ENCODE measurements at regions not wholly inside any gene's neighbourhood (a gene's known extent, or its start where the extent isn't known, plus 50 kb on each side); places are given as distances from the start of the nearest gene placed in this dataset.

GRCh38 chr2:217098435-217098834 lies 238.6 kb upstream of the TNP1 start:
- in situ Hi-C loops (cut with HindIII; ENCODE audit: low sequenced_read_pairs) = no loop called here
- no peak for DNase-seq (ENCODE audit: low spot score)

DNA sequence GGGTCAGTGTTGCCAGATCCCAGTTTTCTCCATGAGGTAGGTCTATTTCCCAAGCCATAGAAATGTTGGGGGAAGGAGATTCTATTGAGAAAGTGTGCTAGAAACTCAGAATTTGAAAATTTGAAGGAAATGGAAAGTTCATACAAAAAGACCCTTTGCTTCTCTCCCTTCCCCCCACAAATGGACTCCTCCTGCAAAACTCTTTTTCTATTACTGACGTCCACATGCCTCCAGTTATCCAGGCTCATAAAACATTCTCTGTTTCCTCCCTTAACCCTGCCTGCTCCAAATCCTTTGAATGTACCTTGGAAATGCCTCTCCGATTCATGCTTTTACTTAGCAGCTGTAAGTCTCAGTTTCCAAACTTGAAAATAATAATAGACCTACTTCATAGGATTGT lies 237.5 kb upstream of the TNP1 start:
- in situ Hi-C loops (cut with HindIII; ENCODE audit: low sequenced_read_pairs) = no loop called here
- DNase-seq (ENCODE audit: low spot score) = no peak

DNA sequence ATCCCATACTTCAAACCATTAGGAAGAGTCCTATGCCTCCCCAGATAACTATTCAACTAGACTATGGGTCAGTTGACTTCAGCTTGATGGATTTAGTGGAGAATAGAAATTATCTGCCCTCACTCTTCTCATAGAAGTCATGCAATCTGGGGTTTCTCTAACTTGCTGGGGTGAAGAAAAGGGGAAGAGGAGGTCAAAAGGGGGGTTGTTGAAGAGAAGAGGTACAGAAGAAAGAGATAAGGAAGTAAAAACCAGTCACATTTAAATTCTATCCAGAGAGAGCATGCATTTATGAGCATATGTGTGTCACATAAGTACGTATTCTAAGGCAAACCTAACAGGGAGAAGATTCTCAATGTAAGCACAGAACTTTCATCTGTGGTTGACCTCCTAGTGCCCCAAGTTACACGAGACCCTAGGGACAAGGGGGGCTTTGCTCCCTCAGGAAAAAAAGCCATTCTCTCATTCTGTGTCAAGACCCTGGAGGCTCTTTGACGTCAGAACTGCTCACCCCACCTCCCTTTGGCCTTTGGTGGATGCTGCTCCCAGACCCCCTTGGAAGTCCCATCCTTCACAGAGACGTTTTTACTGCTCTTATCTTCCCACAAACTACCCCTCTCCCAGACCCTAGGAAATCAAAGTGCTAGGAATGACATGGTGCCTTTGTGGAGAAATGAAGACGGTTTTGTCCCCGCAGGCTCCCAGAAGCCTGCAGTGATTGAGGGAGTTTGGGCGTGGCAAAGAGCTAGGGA lies 236.8 kb upstream of the TNP1 start:
- DNase-seq (ENCODE audit: low spot score) = no peak
- in situ Hi-C loops (cut with HindIII; ENCODE audit: low sequenced_read_pairs) = no loop called here

DNA sequence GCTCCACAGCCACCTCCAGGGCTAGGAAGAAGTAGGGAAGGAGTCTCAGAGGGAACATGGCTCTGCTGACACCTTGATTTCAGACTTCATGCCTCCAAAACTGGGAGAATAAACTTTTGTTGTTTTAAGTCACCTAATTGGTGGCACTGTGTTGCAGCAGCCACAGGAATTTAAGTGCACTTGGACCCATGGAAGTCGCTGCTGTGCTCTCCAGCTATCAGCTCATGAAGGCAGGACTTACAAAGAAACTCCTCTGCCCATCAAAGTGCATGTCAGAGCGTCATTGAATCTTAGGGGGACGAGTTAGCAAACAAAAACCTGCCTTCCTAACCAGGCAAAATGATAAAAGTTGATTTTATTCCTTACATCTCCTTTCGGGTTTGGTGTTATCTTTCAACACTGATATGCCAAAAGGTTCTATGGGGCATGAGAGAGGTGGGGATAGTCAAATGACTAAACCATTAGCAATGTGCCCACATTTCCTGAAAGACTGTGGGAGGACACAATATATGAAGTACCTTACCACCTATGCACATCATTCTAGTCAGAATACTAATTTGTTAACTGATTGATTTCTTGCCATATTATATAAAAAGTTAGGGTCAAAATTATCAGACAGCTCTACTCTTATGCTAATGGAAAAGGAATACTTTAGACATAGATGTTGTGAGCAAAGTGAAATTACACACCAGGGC lies 235.8 kb upstream of the TNP1 start:
- no peak for DNase-seq (ENCODE audit: low spot score)
- in situ Hi-C loops (cut with HindIII; ENCODE audit: low sequenced_read_pairs) = no loop called here

GRCh38 chr2:217092710-217093379 lies 233.0 kb upstream of the TNP1 start:
- in situ Hi-C loops (cut with HindIII; ENCODE audit: low sequenced_read_pairs) = no loop called here
- DNase-seq (ENCODE audit: low spot score) = peak; percentile 67

GRCh38 chr2:217091531-217091930 lies 231.7 kb upstream of the TNP1 start:
- in situ Hi-C loops (cut with HindIII; ENCODE audit: low sequenced_read_pairs) = no loop called here
- DNase-seq (ENCODE audit: low spot score) = no peak

DNA sequence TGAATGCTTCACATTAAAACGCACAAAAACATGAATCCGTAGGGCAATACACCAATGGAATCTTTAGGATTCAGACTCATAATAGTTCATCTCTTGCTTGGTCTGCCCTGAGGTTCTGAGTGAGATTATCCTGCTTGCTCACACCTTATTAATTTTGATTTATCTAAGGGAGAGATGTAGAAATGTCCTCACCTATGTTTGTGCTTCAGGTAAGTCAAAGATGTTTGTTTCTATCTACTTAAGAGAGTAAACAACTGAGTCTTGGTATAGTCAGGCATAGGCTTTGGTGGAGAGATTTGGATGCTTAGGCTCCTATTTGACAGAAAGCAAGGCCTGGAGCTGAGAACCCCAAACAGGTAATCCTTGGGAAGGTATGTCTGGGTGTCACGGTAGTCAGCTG lies 231.0 kb upstream of the TNP1 start:
- DNase-seq (ENCODE audit: low spot score) = no peak
- in situ Hi-C loops (cut with HindIII; ENCODE audit: low sequenced_read_pairs) = no loop called here

DNA sequence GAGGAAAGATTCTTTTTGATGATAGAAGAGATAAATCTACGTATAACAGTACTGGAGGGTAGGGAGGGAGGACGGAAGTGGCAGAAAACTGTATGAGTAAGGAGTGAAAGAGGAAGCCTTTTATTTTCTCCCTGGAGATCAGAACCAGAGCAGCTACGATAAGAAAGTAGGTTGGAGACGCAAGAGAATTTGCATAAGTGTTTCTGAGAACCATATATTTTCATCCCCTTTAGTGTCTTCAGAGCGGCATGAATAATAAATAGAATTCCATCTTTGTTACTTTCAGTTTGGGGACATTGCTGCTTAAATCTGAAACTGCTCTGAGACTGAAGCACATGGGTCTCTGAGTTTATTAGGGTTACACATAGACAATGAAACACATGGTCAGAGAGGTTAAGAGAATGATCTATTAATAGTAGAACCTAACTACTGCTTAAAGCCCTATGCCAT lies 230.2 kb upstream of the TNP1 start:
- in situ Hi-C loops (cut with HindIII; ENCODE audit: low sequenced_read_pairs) = no loop called here
- no peak for DNase-seq (ENCODE audit: low spot score)

- DNase-seq (ENCODE audit: low spot score) = no peak
- in situ Hi-C loops (cut with HindIII; ENCODE audit: low sequenced_read_pairs) = no loop called here
These were observed 226.9 kb upstream of the TNP1 start for GRCh38 chr2:217086718-217087117.

DNA sequence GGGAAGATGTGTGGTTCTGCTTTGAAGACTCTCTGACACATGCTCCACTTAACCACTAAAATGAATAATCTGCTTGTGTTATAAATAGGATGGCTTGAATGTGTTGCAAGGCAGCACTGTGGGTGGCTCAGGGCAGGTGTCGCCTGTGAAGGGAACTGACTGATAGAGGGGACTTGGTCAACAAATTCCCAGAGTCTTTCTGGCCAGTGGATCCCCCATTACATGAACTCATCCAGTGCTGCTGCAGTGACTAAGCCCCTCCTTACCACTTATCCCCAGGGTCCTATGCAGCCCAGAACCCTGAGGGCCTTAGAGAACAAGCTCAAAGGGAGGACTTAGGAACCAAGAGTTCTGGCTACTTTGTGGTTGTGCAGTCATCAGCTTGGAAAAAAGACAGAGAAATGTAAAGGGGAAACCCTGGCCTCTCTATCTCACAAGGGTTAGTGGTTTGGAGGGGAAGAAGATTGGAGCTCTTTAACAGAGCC lies 226.2 kb upstream of the TNP1 start:
- peak; percentile 29 for DNase-seq (ENCODE audit: low spot score)
- in situ Hi-C loops (cut with HindIII; ENCODE audit: low sequenced_read_pairs) = no loop called here

DNA sequence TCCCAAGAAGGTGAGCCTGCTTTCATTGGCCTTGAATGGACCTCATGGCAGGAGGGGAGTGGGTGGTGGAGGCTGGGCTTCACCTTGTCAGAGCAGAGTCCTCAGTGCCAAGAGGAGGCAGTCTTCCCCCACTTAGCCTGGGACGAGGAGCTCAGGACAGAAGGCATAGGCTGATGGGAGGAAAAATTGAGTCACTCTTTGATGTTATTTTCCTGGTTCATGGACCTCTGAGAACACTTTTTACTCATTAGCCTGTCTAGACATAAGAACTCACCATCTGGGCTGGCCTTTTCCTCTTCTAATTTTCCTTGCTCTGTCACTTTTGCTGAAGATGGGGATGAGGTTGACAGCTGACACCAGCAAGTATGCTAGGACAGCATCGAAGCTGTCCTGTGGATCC lies 225.7 kb upstream of the TNP1 start:
- DNase-seq (ENCODE audit: low spot score) = no peak
- in situ Hi-C loops (cut with HindIII; ENCODE audit: low sequenced_read_pairs) = no loop called here

DNA sequence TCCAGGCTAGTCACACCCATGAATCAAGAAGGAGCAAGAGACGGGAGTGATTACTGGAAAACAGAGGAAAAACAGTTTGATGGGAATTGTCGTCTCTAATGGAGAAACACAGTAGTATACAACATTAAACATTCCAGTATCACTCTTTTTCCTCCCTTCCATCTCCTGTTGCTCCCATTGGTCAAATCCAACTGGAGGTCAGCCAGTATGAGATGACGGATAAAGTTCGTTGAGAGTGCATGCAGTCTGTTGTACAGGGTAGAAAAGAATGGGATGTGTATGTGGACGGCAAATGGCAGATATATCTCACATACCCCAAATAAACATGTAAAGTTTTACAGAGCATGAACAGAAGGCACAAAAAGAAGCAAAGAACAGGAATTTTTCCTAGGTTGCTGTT lies 221.9 kb upstream of the TNP1 start:
- in situ Hi-C loops (cut with HindIII; ENCODE audit: low sequenced_read_pairs) = no loop called here

GRCh38 chr2:217079165-217079564 lies 219.3 kb upstream of the TNP1 start:
- DNase-seq (ENCODE audit: low spot score) = no peak
- in situ Hi-C loops (cut with HindIII; ENCODE audit: low sequenced_read_pairs) = no loop called here

More for the DNA sequence above, 221.9 kb upstream of the TNP1 start:
- no peak for DNase-seq (ENCODE audit: low spot score)

DNA sequence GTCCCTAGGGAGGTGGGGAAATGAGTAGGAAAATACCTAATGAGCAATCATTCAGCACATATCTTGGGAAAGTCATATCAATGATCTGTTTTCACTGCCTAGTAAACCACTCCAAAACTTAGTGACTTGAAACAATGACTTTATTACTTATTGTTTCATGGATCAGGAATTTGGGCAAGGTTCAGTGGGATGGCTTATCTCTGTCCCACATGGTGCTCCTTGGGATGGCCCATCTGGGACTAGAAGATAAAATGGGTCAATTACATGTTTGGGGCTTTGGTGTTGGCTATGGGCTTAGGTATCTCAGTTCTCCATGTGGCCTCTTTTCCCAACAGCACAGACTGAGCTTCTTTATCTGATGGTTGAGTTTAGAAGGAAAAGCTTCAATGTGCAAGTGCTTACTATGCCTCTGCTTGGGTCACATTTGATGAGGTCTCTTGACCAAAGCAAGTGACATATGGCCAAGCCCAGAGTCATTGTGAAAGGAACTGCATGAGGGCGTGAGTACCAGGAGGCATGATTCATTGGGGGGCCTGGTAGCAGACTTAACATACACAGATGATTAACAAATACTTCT lies 218.1 kb upstream of the TNP1 start:
- no peak for DNase-seq (ENCODE audit: low spot score)
- in situ Hi-C loops (cut with HindIII; ENCODE audit: low sequenced_read_pairs) = no loop called here

GRCh38 chr2:217076657-217077232 lies 216.9 kb upstream of the TNP1 start:
- in situ Hi-C loops (cut with HindIII; ENCODE audit: low sequenced_read_pairs) = no loop called here
- no peak for DNase-seq (ENCODE audit: low spot score)

GRCh38 chr2:217076058-217076435 lies 216.2 kb upstream of the TNP1 start:
- no peak for DNase-seq (ENCODE audit: low spot score)
- in situ Hi-C loops (cut with HindIII; ENCODE audit: low sequenced_read_pairs) = no loop called here

DNA sequence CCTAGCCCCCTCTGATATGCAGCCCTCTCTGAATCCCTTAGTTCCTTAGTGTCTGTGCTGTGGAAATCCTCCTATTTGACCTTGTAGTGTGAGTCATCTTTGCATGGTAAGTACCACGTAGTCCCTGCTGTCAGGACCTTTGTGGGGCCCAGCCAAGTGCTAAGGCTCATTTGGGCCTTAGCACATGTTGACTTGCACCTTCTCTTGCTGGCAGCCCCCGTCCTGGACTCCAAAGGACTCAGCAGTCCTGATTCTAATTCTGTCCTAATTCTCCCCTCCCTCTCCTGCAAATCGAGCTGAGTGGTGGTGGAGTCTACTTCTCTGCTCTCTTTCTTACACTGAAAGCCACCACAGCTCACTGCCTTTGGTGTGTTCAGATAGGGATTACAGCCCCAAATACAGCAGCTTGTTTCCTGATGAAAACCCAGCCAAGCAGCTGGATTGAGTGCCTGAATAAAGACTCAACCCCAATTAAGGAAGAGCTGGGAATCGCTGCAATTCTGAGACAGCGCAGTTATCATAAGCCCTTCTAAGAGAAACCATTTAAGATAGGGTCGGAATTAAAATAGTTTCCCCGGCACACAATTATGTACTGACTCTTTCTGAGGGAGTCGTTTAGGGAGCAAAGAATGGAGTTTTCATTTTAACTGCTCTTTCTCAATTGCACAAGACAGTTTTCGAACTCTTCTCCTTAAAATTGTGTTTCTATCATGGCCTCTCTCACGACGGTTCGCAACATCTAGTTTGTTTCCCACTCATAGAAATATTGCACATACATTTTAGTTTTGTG lies 215.6 kb upstream of the TNP1 start:
- DNase-seq (ENCODE audit: low spot score) = no peak

GRCh38 chr2:217074576-217075255 lies 214.9 kb upstream of the TNP1 start:
- DNase-seq (ENCODE audit: low spot score) = no peak

More for the DNA sequence above, 215.6 kb upstream of the TNP1 start:
- in situ Hi-C loops (cut with HindIII; ENCODE audit: low sequenced_read_pairs) = no loop called here

More at GRCh38 chr2:217074576-217075255, 214.9 kb upstream of the TNP1 start:
- in situ Hi-C loops (cut with HindIII; ENCODE audit: low sequenced_read_pairs) = no loop called here

Data from G401 (cell line).